Fibroblast of lung (primary cell): ENCODE measurements at regions not wholly inside any gene's neighbourhood (a gene's known extent, or its start where the extent isn't known, plus 50 kb on each side); places are given as distances from the start of the nearest gene placed in this dataset.

Experiments used
- DNase-seq, 2 donors: peaks; one replicate each; pipeline versions ENCODE4 v3.0.0 to v3.0.0-alpha.2; 2010; ENCODE audit warnings: low read depth in 2 of 2
- H2AFZ ChIP-seq: 2 replicates; pipeline ENCODE4 v1.5.1; 2012; ENCODE audit warnings: low read length, control low read depth, inconsistent platforms
- H3K27ac ChIP-seq: 2 replicates; pipeline ENCODE4 v1.5.1; 2011; ENCODE audit warnings: low read length, control low read depth; ENCODE audit not compliant: insufficient read depth
- H3K27me3 ChIP-seq: 2 replicates; pipeline ENCODE4 v1.5.1; 2011; ENCODE audit warnings: mild to moderate bottlenecking, low read length; ENCODE audit not compliant: control insufficient read depth, insufficient read depth
- H3K36me3 ChIP-seq: 2 replicates; pipeline ENCODE4 v1.5.1; 2011; ENCODE audit warnings: low read length; ENCODE audit not compliant: control insufficient read depth, insufficient read depth
- H3K4me1 ChIP-seq: 2 replicates; pipeline ENCODE4 v1.5.1; 2011; ENCODE audit warnings: low read length; ENCODE audit not compliant: control insufficient read depth, insufficient read depth; ENCODE audit errors: extremely low read depth
- H3K4me2 ChIP-seq: 2 replicates; pipeline ENCODE4 v1.5.1; 2011; ENCODE audit warnings: low read length, control low read depth; ENCODE audit not compliant: insufficient read depth; ENCODE audit errors: extremely low read depth
- H3K4me3 ChIP-seq, 4 experiments: fragments of 200-600 bp in 1 of 4; sonication (generic) in 1 of 4; replicated peaks in 1 of 4; 2 replicates each; pipeline ENCODE4 v1.5.1; 2011 to 2016; ENCODE audit warnings: low read length in 4 of 4, low read depth in 3 of 4, mild to moderate bottlenecking in 3 of 4, control low read depth in 2 of 4, inconsistent platforms in 1 of 4, mixed read lengths in 1 of 4; ENCODE audit not compliant: insufficient read depth in 1 of 4; ENCODE audit errors: control extremely low read depth in 1 of 4
- H3K79me2 ChIP-seq: 2 replicates; pipeline ENCODE4 v1.5.1; 2012; ENCODE audit warnings: mild to moderate bottlenecking, low read length, inconsistent platforms; ENCODE audit not compliant: control insufficient read depth, insufficient read depth
- H3K9ac ChIP-seq: 2 replicates; pipeline ENCODE4 v1.5.1; 2011; ENCODE audit warnings: mild to moderate bottlenecking, low read length, control low read depth; ENCODE audit not compliant: insufficient read depth
- H3K9me3 ChIP-seq: 2 replicates; pipeline ENCODE4 v1.5.1; 2012; ENCODE audit warnings: low read depth, low read length; ENCODE audit not compliant: control insufficient read depth, insufficient read depth
- H4K20me1 ChIP-seq: 2 replicates; pipeline ENCODE4 v1.5.1; 2011; ENCODE audit warnings: low read length; ENCODE audit not compliant: control insufficient read depth, insufficient read depth; ENCODE audit errors: extremely low read depth
- CTCF ChIP-seq, 2 donors: IDR thresholded peaks in 1 of 2; conservative IDR thresholded peaks in 1 of 2; 1 replicate in 1 of 2; 2 replicates in 1 of 2; pipeline ENCODE4 v1.5.1; 2011 to 2012; ENCODE audit warnings: low read length in 2 of 2, control low read depth in 1 of 2, inconsistent platforms in 1 of 2, low read depth in 1 of 2, mild to moderate bottlenecking in 1 of 2
- EZH2 ChIP-seq: IDR thresholded peaks from 2 replicates; pipeline ENCODE4 v1.5.1; 2012; ENCODE audit warnings: low read length, control low read depth, mild to moderate bottlenecking; ENCODE audit errors: missing control alignments

- H3K27ac ChIP-seq: no peak overlapping the region
- H3K4me1 ChIP-seq: no peaks in the 10 kb centered on the region
- no peaks in the 10 kb centered on the region for H4K20me1 ChIP-seq
- H2AFZ ChIP-seq: no peak overlapping the region
- H3K27me3 ChIP-seq: no peaks in the 10 kb centered on the region
- H3K79me2 ChIP-seq: no peaks in the 10 kb centered on the region
- TF ChIP-seq CTCF (conservative IDR thresholded peaks at IDR 0.05 in 1 of 2, IDR thresholded peaks at IDR 0.05 in 1 of 2; ENCODE audit: low read depth in 1 of 2, low read length in 2 of 2): no peak
- no peak for DNase-seq
- H3K9me3 ChIP-seq: no peaks in the 10 kb centered on the region
- no peaks in the 10 kb centered on the region for H3K36me3 ChIP-seq
- no peak overlapping the region for H3K4me3 ChIP-seq
- H3K4me2 ChIP-seq: no peak overlapping the region
- H3K9ac ChIP-seq: no peak overlapping the region
These were observed 51.0 kb upstream of the ECI2 start for GRCh38 chr6:4186385-4186784.

GRCh38 chr6:4185846-4186245 is 50.5 kb upstream of the ECI2 start:
- no peak for DNase-seq
- Histone ChIP-seq H3K27me3 (no peaks in the 10 kb centered on the region), H2AFZ (no peak overlapping the region), H3K4me1 (no peaks in the 10 kb centered on the region), H3K9ac (no peak overlapping the region), H3K79me2 (no peaks in the 10 kb centered on the region), H3K27ac (no peak overlapping the region), H3K4me2 (no peak overlapping the region), H3K36me3 (no peaks in the 10 kb centered on the region), H3K4me3 (no peak overlapping the region), H3K9me3 (no peaks in the 10 kb centered on the region), H4K20me1 (no peaks in the 10 kb centered on the region)
- TF ChIP-seq EZH2 (no peak), CTCF (conservative IDR thresholded peaks at IDR 0.05 in 1 of 2, IDR thresholded peaks at IDR 0.05 in 1 of 2; ENCODE audit: low read depth in 1 of 2, low read length in 2 of 2) (no peak)

- H3K36me3 ChIP-seq: no peaks in the 10 kb centered on the region
- no peak overlapping the region for H2AFZ ChIP-seq
- H3K79me2 ChIP-seq: no peaks in the 10 kb centered on the region
- no peak for DNase-seq
- H3K9ac ChIP-seq: no peak overlapping the region
- H3K27ac ChIP-seq: no peak overlapping the region
- H3K27me3 ChIP-seq: no peaks in the 10 kb centered on the region
- H3K4me1 ChIP-seq: no peaks in the 10 kb centered on the region
- no peaks in the 10 kb centered on the region for H3K9me3 ChIP-seq
- TF ChIP-seq EZH2 (no peak), CTCF (conservative IDR thresholded peaks at IDR 0.05 in 1 of 2, IDR thresholded peaks at IDR 0.05 in 1 of 2; ENCODE audit: low read depth in 1 of 2, low read length in 2 of 2) (no peak)
- H3K4me2 ChIP-seq: no peak overlapping the region
- H3K4me3 ChIP-seq: no peak overlapping the region
- no peaks in the 10 kb centered on the region for H4K20me1 ChIP-seq
These were observed 50.0 kb upstream of the ECI2 start for GRCh38 chr6:4185419-4185818.
